HG02981 (cell line): ENCODE measurements at regions not wholly inside any gene's neighbourhood (a gene's known extent, or its start where the extent isn't known, plus 50 kb on each side); places are given as distances from the start of the nearest gene placed in this dataset.
"Not testable (repeated sequence)": the region's sequence is repeated elsewhere in the genome, so short reads cannot be mapped to it uniquely, and the experiment has no call there.

Experiments
- ATAC-seq: cut with Tn5 transposase; IDR thresholded peaks from one replicate; pipeline ENCODE4 v1.9.1; 2021; ENCODE audit warnings: mild to moderate bottlenecking, moderate library complexity; ENCODE audit not compliant: unreplicated experiment

DNA sequence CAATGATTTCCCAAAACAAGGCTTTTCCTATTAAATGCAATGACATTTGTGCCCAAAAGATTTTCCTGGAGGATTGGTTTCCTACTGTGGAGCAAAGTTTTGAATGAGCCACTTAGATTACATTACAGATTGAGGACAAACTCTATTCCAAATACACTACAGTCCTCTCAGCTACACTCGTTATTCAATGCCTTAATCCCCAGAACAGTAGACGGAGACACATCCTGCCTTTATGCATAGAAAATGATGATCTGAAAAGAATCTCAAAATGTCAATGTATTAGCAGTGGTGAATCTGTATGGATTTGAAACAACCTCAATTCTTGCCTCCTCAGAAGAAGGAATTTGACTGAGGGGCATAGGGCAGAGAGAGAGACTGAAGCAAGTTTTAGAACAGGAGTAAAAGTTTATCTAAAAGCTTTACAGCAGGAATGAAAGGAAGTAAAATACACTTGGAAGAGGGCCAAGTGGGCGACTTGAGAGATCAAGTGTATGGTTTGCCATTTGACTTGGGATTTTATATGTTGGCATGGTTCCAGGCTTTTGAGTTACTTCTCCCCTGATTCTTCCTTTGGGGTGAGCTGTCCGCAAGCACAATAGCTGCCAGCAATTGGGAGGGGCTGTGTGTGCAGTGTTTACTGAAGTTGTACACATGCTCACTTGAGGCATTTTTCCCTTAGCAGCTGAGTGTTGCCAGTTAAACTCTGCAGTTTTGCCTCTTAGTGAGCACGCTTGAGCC, 891.9 kb upstream of the MBL2 start:
- ATAC-seq: no peak

DNA sequence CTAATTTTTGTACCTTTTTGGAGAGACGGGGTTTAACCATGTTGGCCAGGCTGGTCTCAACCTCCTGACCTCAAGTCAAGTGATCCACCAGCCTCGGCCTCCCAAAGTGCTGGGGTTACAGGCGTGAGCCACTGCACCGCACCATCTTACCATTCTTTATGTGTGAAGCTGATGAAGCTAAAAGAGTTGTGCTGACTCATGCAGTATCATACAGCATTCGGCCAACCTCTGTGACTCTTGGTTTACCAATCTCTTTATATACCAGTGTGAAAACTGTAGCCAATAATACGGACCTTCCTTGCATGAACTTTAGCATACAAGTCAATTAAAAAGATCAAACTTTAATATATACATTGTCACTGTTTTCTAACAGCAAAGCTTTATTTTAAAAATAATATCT, 878.2 kb upstream of the MBL2 start:
- ATAC-seq: no peak

DNA sequence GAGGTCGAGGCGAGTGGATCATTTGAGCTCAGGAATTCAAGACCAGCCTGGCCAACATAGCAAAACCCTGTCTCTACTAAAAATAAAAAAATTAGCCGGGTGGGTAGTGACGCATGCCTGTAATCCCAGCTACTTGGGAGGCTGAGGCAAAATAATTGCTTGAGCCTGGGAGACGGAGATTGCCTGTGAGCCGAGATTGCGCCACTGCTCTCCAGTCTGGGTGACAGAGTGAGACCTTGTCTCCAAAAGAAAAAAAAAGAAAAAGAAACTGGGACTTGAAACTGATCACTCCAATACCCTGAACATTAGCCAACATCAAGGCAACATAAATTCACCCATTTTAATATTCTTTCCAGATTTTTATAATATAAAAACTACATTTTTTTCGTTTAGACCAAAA, 874.6 kb upstream of the MBL2 start:
- ATAC-seq: not testable (repeated sequence)

DNA sequence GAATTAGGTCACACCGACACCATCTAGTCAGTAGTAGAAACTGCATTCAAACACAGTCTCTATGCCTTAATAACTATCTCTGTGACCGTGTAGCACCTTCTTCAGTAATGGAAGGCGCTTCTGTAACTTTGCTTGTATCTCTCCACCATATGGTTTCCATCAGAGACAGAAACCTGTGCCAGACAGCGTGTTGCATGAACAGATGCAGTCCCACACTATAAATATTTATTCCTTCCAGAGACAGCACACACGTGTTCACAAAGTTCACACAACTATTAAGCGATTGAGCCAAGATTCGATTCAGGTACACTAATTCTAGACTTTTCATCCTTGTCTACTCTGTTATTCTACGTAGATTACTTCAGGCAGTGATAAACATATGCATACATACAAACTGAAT, 873.9 kb upstream of the MBL2 start:
- no peak for ATAC-seq

DNA sequence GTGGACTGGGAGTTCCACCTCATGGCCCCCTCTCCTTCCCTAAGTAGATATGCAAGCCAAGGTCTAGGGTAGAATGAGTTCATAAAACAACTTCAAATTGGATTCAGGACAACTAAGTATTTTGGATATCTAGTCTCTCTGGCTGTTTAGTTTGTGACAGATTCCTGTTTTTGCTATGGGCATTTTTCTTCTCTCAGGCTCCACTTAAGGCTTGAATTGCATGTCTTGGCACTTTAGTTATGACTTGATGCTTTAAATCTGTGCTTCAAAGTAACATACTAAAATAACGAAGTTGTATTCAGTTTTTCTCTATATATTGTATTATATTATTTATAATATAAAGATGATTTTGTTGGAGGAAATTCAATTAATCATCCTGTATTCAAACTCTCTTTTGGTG, 873.4 kb upstream of the MBL2 start:
- no peak for ATAC-seq

DNA sequence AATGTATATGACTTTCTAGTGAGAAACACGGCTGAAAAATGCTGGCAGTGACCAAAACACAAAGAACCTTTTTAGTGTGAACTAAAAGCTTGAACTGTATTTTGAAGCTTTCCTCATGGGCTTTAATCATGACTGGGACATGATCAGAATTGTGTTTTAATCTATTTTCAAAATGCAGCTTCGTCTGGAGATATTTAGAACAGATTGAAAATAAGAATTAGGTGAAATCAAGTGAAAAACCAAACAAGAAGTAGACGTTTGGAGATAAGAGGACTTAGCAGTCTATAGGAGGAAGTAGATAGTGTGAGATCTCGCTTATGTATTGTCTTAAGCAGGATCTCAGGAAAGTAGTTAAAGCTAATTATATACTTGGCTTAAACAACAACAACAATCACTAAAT, 865.4 kb upstream of the MBL2 start:
- ATAC-seq: no peak

DNA sequence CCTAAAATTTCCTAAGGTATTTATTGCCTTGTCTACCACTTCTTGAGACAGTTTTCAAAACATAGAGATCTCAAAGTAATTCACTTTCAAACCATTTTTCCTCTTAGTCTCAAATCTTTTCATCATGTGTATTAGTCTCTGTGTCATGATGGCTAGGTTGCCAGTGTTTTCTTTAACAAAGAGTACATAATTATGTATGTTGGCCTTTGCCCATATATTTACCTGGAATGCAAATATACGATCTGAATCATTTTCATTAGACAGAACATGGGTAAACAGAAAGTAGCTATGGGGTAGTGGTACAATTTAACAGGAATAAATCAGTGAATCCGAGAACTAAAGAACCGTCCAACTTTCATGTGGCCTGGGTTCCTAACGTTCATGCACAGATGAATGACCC, 852.1 kb upstream of the MBL2 start:
- ATAC-seq: no peak

DNA sequence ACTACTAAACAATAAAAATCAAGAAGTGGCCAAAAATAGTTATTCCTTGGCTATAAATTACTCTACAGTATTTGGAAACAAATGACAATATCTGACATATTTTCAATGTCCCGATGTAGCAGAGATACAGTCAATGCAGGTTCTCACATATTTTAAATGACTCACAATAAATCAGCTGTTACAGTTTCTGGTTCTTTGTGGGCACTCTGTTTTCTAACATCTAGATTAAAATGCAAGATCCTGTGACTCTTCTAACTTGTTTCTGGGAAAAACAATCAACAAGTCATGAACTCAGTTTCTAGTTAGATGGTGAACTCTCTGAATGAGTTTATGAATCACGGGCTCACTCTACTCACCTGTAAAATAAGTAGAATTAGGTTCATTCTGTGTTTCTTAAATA, 849.6 kb upstream of the MBL2 start:
- no peak for ATAC-seq

DNA sequence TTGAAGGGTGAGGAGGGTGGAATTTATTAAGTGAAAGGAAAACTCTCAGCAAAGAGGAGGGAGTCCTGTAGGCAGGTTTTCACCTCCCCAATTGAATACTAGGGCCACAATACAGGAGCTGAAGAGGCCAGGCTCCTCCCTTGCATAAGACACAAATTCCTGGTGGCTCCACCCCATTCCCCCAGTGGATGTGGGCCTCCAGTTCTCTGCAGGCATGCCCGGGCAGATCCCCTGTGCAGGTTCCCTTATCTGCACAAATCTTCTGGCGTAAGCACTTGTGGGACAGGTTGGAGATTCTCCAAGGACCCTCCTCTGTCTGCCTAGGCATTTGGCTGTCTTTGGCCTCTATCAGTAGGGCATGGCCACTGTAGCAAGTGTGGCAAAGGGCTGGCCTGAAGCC, 847.1 kb upstream of the MBL2 start:
- no peak for ATAC-seq

DNA sequence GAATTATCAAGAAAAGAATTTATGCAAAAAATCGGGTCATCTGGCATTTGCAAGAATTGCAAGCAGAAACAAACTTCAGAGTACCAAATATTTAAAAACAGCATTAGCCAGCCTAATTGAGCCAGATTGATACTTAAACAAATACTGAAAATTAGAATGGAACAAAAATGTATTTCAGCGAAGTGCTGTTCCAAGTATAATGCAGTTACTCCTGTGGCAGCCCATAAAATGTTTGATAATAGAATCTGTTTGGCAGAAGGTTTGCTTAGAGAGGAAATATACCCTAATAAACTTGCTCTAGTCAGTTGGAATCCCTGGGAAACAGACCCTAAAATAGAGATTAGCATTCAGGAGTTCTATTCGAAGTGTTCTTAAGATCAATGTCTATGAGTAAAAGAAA, 835.1 kb upstream of the MBL2 start:
- ATAC-seq: no peak

DNA sequence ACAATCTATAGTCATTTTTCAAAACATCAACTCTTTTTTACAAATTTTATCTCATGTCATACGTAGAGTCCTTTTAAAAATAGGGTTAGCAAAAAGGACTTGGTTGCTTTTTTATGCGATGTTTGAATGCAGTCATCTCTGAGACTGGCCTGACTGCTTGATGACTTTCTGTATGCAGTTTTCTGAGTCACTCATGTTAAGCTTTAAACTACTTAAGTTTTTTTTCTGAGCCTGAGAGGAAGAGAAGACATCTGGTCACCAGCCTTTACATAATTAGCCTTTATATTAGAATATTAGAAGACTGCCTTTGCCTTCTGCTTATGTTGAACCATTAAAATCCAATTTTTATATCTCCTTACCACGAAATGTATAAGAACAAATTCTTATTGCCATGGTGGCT, 834.4 kb upstream of the MBL2 start:
- no peak for ATAC-seq

DNA sequence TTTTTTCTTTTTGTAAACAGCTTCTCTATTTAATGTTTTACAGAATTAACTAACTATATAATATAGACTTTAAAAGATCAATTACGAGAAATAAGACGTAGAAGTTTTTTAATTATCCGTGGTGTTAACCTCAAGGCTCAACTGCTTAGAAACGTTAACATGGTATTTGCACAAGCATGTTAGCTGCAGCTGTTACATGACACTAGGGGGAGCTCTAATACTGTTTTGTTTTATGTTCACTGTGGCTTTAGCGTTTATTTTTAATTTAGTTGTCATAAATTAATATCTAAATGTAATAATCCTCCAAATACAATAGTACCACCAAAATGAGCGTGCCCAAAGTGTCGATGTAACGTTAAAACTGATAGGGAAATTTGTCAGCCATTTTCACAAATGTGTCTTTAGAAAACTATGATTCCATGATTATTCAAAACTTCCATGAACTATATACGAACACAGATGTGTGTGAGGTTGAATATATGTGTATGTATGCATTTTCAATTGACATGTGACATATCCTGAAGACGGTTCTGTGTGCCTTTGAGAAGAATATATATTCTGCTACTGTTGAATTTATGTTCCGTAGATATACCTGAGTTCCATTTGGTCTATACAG, 828.8 kb upstream of the MBL2 start:
- peak; percentile 77 for ATAC-seq

DNA sequence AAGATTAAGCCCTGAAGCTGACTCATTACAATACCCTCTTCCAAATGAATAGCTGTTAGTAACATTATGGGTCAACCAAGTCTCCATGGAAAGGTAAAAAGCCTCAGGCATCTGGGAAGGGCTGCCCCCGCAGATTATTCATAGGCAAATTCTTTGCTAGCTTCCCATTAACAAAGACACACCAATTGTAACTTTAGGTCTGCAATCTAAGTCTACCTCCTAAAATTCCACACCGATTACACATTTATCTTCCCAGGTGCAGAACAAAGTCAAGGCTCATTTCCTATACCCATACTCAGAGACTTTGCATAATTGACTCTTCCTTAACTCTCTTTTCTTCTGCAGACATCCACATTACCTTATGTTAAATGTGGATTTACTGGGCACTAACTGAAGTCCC, 826.3 kb upstream of the MBL2 start:
- ATAC-seq: no peak

DNA sequence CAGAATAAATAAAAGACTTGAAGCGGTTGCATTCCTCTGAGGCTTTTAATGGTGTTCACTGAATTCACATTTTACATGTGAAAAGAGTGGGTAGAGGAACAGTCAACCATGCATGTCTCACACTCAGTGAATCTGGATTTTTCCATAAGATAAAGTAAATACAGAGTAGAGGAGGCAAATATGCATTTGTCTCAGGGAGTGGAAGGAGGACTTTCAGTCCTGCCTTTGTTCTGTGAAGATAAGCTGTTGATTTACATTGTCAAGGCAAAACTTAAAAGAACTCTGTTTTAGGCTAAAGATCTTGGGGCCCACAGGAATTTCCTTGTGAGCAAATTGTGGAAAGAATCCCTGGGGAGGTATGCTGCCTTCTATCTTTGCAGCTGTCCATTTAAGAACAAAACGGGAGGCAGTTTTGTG, 825.3 kb upstream of the MBL2 start:
- no peak for ATAC-seq

DNA sequence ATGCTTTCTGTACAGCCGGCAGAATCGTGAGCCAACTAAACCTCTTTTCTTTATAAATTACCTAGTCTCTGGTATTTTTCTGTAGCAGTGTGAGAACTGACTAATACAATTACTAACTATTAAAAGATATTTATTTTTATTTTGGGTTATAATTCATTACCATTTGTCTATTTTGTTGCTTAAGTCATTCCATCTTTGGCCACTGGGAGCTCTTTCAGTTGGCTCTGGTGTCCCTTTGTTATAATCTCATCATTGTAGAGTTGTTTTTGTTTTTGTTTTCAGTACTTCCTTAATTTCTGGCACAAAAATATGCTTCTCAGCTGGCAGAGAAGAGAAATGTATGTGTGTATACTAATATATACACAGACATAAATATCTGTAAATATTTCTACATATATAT, 807.9 kb upstream of the MBL2 start:
- no peak for ATAC-seq

DNA sequence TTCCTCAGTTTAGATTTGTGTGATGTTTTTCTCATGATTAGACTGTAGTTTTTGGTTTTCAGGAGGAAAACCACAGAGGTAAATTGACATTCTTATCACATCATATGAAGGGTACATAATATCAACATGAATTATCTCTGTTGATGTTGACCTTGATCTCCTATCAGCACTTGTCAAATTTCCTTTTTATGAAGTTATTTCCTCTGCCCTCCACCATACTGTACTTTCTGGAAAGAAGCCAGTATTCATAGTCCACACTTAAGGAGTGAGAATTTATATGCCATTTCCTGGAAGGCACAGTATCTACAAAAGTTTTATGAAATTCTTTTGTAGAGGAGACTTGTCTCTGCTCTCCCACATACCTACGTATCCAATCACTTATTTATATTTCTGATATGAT, 807.2 kb upstream of the MBL2 start:
- no peak for ATAC-seq

DNA sequence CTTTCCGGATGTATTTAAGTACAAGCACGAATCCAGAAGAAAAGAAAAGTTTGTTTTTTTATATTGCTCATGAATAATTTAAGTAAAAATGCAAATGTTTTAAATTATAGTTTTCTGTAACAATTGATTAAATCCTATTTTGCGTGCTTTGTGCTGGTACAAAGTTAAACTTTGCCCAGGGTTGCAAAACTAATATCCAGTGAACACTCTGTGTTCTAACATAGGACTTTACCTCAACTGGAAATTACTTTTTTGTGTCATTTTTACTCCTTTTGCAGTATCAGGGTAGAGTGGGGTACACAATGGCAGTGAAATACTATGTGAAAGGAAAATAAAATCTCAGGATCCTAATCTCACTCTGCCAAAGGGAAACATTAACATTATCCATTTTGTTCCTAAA, 801.4 kb upstream of the MBL2 start:
- no peak for ATAC-seq

DNA sequence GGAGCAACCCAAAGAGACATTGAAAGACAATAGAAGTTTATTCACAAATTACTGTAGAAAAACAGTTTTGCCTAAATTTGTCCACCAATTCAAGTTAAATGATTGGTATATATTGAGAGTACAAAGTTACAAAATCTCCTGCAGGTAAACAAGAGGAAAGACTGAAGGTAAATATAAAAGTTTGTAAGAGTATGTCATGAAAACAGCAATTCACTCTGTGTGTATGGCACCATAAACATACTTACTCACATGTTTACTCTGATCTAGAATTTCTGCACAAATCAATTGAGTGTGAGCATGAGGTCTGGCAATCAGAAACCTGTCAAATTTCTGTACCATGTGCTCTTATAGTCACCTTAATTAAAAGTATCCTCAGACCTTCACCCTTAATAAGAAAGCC, 800.9 kb upstream of the MBL2 start:
- ATAC-seq: no peak

DNA sequence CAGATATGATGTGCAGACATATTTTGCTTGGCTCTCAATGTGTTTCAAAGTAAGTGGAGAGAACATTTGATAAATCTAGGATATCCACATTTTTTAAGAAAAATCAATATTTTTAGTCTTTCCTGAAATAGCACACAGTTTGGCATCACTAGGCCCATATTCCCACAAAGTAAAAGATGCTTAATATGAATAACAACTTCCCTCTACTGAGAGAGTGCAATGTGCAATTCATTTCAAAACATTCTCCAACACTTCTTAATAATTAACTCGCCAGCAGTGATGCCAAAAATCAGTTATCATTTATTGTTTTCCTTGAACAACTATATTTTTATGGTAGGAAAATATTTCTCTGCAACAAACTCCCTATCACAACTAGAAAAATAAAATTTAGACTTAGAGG, 800.2 kb upstream of the MBL2 start:
- no peak for ATAC-seq

DNA sequence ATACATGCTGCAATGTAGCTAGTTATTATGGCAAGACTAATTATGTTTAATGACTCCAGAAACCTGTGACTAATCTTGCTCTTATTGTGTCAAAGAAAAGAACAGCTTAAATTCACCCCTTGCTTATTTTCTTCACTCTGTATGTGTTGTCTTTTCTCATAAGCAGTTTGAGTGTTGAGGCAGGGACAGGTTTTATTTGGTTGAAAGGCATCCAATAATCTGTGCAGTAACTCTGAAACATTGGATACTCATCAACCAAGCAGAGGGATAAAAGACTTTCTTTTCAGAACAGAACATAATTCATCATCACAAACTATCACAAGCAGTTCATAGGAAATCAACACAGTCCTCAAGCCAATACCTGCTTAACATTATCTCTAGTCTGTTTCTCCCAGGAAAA, 797.6 kb upstream of the MBL2 start:
- ATAC-seq: no peak

DNA sequence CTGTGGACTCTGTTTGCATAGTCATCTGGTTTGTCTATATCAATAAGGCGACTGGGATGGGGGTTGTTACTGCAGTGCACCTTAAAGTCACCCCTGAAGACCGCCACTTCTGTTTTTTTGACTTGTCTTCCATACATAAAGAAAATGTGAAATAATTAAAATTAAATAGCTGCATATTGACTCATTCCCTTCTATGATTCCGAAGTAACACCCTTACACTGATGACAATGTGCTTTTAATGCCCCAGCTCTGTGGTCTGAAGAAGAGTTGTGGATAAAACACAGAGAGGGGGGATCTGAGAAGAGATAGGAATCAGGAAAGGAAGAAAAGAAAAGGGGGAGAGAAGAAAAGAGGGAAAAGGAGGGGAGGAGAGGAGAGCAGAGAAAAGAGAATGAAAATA, 796.9 kb upstream of the MBL2 start:
- no peak for ATAC-seq

DNA sequence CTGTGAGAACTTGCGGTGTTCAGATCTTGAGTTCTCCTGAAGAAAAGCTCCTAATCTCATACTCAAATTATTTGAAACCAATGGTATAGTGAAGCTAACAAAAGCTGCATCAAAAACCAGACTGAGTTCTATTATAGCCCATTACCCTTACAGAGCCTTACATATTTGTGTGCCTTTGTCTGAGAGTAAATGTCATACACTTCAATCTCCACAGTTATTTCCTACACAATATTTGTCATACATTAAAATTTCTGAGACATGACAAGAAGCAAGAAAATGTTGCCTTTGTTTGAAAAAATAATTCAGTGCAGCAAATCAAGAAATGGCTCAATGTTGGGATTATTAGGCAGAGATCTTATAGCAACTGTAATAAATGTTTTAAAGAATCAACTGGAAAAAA, 776.1 kb upstream of the MBL2 start:
- no peak for ATAC-seq

DNA sequence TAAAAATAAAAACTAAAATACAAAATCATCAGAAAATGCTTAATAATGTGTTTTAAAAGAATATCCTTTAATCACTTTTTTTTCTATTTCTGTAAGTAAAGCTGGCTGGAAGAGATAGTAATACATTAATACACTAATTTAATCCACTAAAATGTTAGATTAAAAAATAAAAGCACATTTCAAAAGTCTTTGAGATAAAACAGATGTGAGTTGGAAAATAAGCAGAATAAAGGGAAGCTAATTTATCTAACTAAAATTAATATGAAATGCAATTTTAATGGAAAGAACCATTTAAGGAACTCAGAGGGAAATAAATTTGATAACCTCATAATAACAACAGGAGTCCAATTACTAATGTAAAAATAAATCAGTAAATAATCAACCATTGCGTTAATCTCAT, 774.8 kb upstream of the MBL2 start:
- ATAC-seq: no peak
